ENCODE measurements at regions not wholly inside any gene's neighbourhood (a gene's known extent, or its start where the extent isn't known, plus 50 kb on each side); places are given as distances from the start of the nearest gene placed in this dataset.

- DNase-seq = no peak
- Histone ChIP-seq H3K27me3 (ENCODE audit: insufficient read depth, low read length) (no peaks in the 10 kb centered on the region), H2BK15ac (ENCODE audit: low read depth, low read length) (no peak overlapping the region), H4K91ac (ENCODE audit: insufficient read length, low read depth, low read length) (no peak overlapping the region), H3K56ac (ENCODE audit: insufficient read length, low read depth, low read length) (no peak overlapping the region), H2AK5ac (ENCODE audit: insufficient read length, low read length) (no peak overlapping the region), H2BK12ac (ENCODE audit: insufficient read length, low read depth, low read length) (no peak overlapping the region), H3K9ac (ENCODE audit: extremely low read depth, insufficient read length, low read length) (no peak overlapping the region), H3K18ac (ENCODE audit: insufficient read length, low read depth, low read length) (no peak overlapping the region), H3K4me2 (ENCODE audit: insufficient read depth, insufficient read length, low read length) (no peak overlapping the region), H3K79me2 (ENCODE audit: insufficient read depth, low read length) (no peaks in the 10 kb centered on the region), H4K20me1 (ENCODE audit: control insufficient read depth, insufficient read depth, insufficient read length) (no peaks in the 10 kb centered on the region), H4K5ac (ENCODE audit: insufficient read length, low read depth, low read length) (peak overlapping the region; percentile 6), H3T11ph (ENCODE audit: low read length) (no peak overlapping the region), H2BK120ac (ENCODE audit: low read depth, low read length, poor library complexity, severe bottlenecking) (no peak overlapping the region), H3K14ac (ENCODE audit: insufficient read depth, low read length) (no peak overlapping the region), H3K27ac (ENCODE audit: insufficient read length, low read depth, low read length) (no peak overlapping the region), H3K4ac (ENCODE audit: low read depth, low read length) (no peak overlapping the region), H3K79me1 (ENCODE audit: insufficient read depth, low read depth, low read length, poor library complexity, severe bottlenecking) (no peaks in the 10 kb centered on the region), H2AFZ (ENCODE audit: low read length) (no peak overlapping the region), H3K23ac (ENCODE audit: insufficient read length, low read depth, low read length) (no peak overlapping the region), H4K8ac (replicated peaks; ENCODE audit: insufficient read length, low read depth, low read length) (no peak overlapping the region), H3K9me3 (ENCODE audit: control insufficient read depth, low read depth, low read length) (no peaks in the 10 kb centered on the region), H2BK20ac (ENCODE audit: low read depth, low read length, poor library complexity, severe bottlenecking) (no peak overlapping the region), H3K4me1 (ENCODE audit: insufficient read depth, low read length) (no peaks in the 10 kb centered on the region), H3K23me2 (ENCODE audit: insufficient read length, low read depth, low read length, poor library complexity, severe bottlenecking) (no peaks in the 10 kb centered on the region), H2BK5ac (ENCODE audit: insufficient read length, low read length) (no peak overlapping the region)
- no peak for TF ChIP-seq CTCF (conservative IDR thresholded peaks at IDR 0.05)
- Mint-ChIP-seq H3K27me3 (ENCODE audit: low read depth) (peaks cover 5% of the 10 kb centered on the region), H3K9me3 (peaks cover 4 to 6% of the 10 kb centered on the region in 2 experiments; a peak in 3 of 5 replicates), H3K36me3 (ENCODE audit: insufficient read depth in 1 of 3, low read depth in 3 of 3) (peaks cover 0 to 8% (median 3%) of the 10 kb centered on the region in 3 experiments; a peak in 3 of 7 replicates), H3K4me1 (peaks cover 6 to 22% of the 10 kb centered on the region in 2 experiments; a peak in 3 of 4 replicates), H3K4me3 (no peak overlapping the region; a peak in 1 of 5 replicates), H3K27ac (peak overlapping the region in 1 of 3 experiments; percentile 62; a peak in 3 of 7 replicates)
- no CpG with 5 or more reads among the region's 26 CpGs for WGBS (ENCODE audit: extremely low coverage, insufficient read length, low lambda C conversion rate)
These were observed 62.6 kb downstream of the ENGASE start for GRCh38 chr17:79137015-79137788.

All from H9 (cell line).